Lower leg skin (tissue), 4 donors: ENCODE measurements at regions not wholly inside any gene's neighbourhood (a gene's known extent, or its start where the extent isn't known, plus 50 kb on each side); places are given as distances from the start of the nearest gene placed in this dataset.
A peak's percentile ranks its signal among the peaks of the same experiment; 100 is the strongest.

ENCODE experiments used
- DNase-seq, 2 donors: peaks; one replicate each; pipeline ENCODE4 v3.0.0-alpha.2; 2019; ENCODE audit warnings: low spot score in 2 of 2
- H3K4me3 ChIP-seq: fragments of 200-600 bp; sonication (generic); 2 replicates; pipeline ENCODE4 v1.5.1; 2017; ENCODE audit warnings: mild to moderate bottlenecking, low read depth; ENCODE audit not compliant: poor library complexity, severe bottlenecking
- CTCF ChIP-seq, 3 donors: fragments of 450-650 bp; IDR thresholded peaks; one replicate each; pipeline ENCODE4 v1.5.1; 2016; ENCODE audit warnings: antibody characterized with exemption in 3 of 3, mild to moderate bottlenecking in 3 of 3, moderate library complexity in 2 of 3
- POLR2A ChIP-seq, 2 donors: fragments of 450-650 bp; IDR thresholded peaks; one replicate each; pipeline ENCODE4 v1.6.1; 2016 to 2017; ENCODE audit warnings: antibody characterized with exemption in 2 of 2, mild to moderate bottlenecking in 1 of 2, moderate library complexity in 1 of 2
- WGBS, 2 donors: methylation state at CpG; one replicate each; pipeline ENCODE4 v1.1.5; 2018; 5-methylcytosine and 5-hydroxymethylcytosine counted together
- intact Hi-C: fragments of 100-400 bp; cut with DNase I; formaldehyde crosslinking; loops from one replicate; pipeline ENCODE4 v1.15.0; 2023; ENCODE audit warnings: low total_unique reads

GRCh38 chr3:126264381-126264780 lies 84.0 kb upstream of the ALDH1L1 start:
- peak in 1 of 2 donors; percentile 82 for DNase-seq
- intact Hi-C loops, result no loop called here
- 73 to 84% methylated on average over 7 of the region's 7 CpGs for WGBS, 2 donors
- no peak overlapping the region for H3K4me3 ChIP-seq
- no peak for TF ChIP-seq POLR2A (IDR thresholded peaks at IDR 0.05)
- no peak for TF ChIP-seq CTCF (IDR thresholded peaks at IDR 0.05)

- H3K4me3 ChIP-seq, result no peak overlapping the region
- 91 to 94% methylated on average over 4 of the region's 4 CpGs for WGBS, 2 donors
- peak in 1 of 2 donors; percentile 54 for DNase-seq
- no peak for TF ChIP-seq POLR2A (IDR thresholded peaks at IDR 0.05)
- intact Hi-C loops, result no loop called here
Measured at GRCh38 chr3:126263971-126264370, 83.6 kb upstream of the ALDH1L1 start.

- WGBS, 2 donors, result 91 to 95% methylated on average over 9 of the region's 9 CpGs
- DNase-seq, result peak in 1 of 2 donors; percentile 68
- intact Hi-C loops, result no loop called here
- TF ChIP-seq CTCF (IDR thresholded peaks at IDR 0.05), result no peak
- TF ChIP-seq POLR2A (IDR thresholded peaks at IDR 0.05), result no peak
- no peak overlapping the region for H3K4me3 ChIP-seq
Measured at GRCh38 chr3:126263539-126263938, 83.2 kb upstream of the ALDH1L1 start.

- DNase-seq, result no peak
- 94 to 98% methylated on average over 3 of the region's 3 CpGs for WGBS, 2 donors
- no peak for TF ChIP-seq CTCF (IDR thresholded peaks at IDR 0.05)
- no peak for TF ChIP-seq POLR2A (IDR thresholded peaks at IDR 0.05)
- intact Hi-C loops, result no loop called here
- no peak overlapping the region for H3K4me3 ChIP-seq
Measured at GRCh38 chr3:126262227-126262626, 81.8 kb upstream of the ALDH1L1 start.

GRCh38 chr3:126261037-126261436 lies 80.7 kb upstream of the ALDH1L1 start:
- DNase-seq, result peak; percentile 53 to 94
- 51 to 52% methylated on average over 6 of the region's 6 CpGs for WGBS, 2 donors
- no peak overlapping the region for H3K4me3 ChIP-seq
- TF ChIP-seq POLR2A (IDR thresholded peaks at IDR 0.05) (no peak), CTCF (IDR thresholded peaks at IDR 0.05) (no peak)
- intact Hi-C loops, result no loop called here

- WGBS, 2 donors, result 70 to 72% methylated on average over 20 to 22 of the region's 23 CpGs
- intact Hi-C loops, result no loop called here
- no peak overlapping the region for H3K4me3 ChIP-seq
- TF ChIP-seq POLR2A (IDR thresholded peaks at IDR 0.05) (no peak), CTCF (IDR thresholded peaks at IDR 0.05) (no peak)
- peak in 1 of 2 donors; percentile 85 for DNase-seq
Measured at GRCh38 chr3:126259411-126260391, 79.3 kb upstream of the ALDH1L1 start.
